Kidney capillary endothelial cell (primary cell): ENCODE measurements at regions not wholly inside any gene's neighbourhood (a gene's known extent, or its start where the extent isn't known, plus 50 kb on each side); places are given as distances from the start of the nearest gene placed in this dataset.
"Not testable (repeated sequence)": the region's sequence is repeated elsewhere in the genome, so short reads cannot be mapped to it uniquely, and the experiment has no call there.

Source experiments
- DNase-seq: peaks from one replicate; pipeline ENCODE4 v3.0.0-alpha.2; 2018; ENCODE audit warnings: low spot score

DNA sequence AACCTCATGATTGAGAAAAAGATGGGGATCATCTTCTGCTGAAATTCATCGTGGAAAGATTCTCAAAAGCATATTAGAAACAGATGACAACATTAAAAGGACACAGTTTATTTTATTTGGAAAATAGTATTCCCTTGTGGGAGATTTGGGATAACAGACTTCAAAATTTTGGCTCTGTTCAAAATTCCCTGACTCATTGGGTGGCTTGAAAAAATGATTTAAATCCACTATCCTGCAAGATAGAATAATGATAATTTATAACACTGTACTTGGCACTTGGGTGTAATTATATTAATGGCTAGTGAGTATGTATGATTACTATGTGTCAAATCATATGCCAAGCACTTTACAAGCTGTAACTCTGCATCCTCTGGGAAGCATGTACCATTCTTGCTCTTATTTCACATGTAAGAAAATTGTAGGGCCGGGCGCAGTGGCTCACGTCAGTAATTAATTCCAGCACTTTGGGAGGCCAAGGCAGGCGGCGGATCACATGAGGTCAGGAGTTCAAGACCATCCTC lies 128.8 kb downstream of the LMNTD1 start:
- DNase-seq = no peak

GRCh38 chr12:25423355-25424050 lies 129.6 kb downstream of the LMNTD1 start:
- no peak for DNase-seq

DNA sequence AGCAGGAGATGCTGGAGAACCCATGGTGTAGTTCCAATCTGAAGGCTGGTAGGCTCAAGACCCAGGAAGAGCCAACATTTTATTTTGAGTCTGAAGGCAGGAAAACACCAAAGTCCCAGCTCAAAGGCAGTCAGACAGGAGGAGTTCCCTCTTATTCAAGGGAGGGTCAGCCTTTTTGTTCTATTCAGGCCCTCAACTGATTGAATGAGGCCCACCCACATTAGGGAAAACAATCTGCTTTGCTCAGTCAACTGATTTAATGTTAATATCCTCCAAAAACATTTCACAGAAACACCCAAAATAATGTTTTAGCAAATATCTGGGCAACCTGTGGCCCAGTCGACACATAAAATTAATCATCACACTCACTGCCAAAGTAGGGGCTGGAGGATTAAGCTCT lies 130.8 kb downstream of the LMNTD1 start:
- no peak for DNase-seq

- DNase-seq = no peak
Measured at GRCh38 chr12:25421651-25422167, 131.4 kb downstream of the LMNTD1 start.

DNA sequence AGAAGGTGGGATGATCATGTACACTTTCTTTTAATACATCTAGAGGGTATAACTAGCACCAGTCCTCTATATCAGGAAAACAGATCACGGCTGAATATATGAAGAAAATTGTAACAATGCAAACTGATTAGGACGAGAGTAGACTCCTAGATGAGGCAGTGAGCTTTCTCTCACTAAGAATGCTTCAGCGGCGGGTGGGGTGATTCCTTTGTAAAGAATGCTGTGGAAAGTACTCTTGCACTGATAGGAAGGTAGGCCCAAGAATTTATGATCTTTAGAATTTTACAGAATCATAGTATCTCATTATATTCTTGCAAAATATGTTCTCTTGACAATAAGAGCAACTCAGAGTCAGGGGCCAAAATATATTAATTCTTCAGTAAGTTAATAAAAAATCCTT lies 133.0 kb downstream of the LMNTD1 start:
- no peak for DNase-seq

DNA sequence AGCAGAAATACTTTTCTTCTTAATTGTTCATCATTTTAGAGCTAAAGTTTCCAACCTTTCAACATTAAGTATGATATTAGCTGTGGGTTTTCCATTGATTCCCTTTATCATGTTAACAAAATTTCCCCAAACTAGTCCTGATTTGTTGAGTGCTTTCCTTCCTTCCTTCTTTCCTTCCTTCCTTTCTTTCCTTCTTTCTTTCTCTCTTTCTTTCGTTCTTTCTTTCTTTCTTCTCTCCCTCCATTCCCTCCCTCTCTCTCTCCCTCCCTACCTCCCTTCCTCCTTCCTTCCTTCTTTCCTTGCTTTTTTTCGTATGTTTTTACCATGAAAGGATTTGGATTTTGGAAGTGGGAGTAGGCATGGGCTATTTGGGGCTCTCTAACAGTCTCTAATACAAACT lies 133.5 kb downstream of the LMNTD1 start:
- no peak for DNase-seq

DNA sequence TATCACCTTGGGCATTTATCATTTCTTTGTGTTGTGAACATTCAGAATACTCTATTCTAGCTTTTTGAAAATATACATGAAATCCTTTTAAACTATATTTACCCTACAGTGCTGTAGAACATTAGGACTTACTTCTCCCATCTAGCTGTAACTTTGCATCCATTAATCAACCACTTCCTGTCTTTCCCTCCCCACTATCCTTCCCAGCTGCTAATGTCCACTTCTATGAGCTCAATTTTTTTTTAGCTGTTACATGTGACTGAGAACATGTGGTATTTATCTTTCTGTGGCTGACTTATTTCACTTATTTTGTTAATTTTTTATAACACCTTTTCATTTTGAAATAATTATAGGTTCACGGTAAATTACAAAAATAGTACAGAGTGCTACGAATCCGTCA lies 136.0 kb downstream of the LMNTD1 start:
- no peak for DNase-seq

GRCh38 chr12:25416516-25416915 lies 136.6 kb downstream of the LMNTD1 start:
- no peak for DNase-seq

DNA sequence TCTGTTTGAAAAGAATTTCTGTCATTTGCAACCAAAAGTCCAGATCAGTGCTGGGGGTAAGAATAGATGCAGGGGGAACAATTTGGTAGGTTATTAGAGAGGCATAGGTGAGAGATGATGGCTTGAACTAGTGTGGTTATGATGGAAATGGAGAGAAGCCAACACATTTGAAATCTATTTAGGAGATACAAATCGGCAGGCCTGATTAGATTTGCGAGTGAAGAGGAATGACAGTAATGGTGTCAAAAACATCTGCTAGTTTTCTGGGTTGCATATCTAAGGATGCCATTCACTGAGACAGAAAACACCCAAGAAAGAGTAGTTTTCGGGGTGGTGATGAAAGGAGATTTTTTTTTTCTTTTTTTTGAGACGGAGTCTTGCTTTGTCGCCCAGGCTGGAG lies 138.1 kb downstream of the LMNTD1 start:
- no peak for DNase-seq

DNA sequence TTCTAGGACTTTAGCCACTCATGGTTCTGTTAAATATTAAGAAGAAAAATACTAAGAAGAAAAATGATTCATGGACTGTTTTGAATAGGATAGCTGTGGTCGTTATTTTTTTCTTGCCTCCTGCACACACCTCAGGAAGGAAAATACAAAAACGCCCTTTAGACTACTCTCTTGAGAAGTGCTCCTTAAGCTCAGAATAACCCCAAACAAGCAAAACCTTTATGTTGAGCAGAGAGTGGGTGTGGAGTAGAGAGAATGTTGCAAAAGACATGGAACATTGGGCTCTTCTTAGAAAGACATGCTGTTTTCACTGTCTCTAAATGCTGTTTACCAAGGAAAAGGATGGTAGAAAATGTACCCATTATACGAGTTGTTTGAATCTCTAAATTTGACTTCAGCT lies 140.3 kb downstream of the LMNTD1 start:
- DNase-seq = no peak

DNA sequence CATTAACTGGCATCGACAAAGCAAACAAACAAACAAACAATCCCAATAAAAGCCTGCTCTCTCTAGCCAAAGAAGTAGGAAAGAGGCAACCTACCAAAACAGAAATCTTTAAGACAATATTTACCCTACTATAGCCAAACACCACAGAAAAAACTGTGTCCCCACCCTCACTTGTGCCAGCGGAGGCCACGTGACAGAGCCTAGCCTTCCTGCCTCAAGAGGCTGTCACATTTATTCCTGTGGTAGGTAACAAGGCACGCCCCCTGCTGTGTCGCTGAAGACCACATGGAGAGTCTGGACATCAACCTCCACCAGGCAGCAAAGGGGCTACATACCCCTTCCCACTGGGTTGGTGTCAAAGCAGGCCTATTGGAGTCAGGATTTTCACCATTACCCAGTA lies 148.1 kb downstream of the LMNTD1 start:
- DNase-seq = no peak

- DNase-seq = no peak
Measured at GRCh38 chr12:25401547-25402345, 151.0 kb upstream of the KRAS start.

- no peak for DNase-seq
Measured at GRCh38 chr12:25397001-25397400, 146.3 kb upstream of the KRAS start.

DNA sequence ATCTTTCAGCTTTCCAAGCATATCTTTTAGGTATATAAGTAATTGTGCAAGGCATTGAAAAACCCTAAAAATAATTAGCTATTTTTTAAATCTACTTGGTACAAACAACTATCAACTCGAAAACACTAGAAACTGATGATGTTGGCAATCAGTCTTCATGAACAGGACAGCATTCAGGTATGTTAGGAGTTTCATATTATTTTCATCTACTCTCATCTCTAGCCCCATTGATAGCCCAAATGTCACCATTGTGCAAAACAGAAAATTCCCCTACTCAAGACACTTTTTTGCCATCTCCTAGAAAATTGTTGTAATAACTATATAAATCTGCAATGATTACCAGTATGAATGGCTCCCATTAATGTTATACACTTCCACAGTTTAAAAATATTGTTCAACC lies 144.5 kb upstream of the KRAS start:
- DNase-seq = no peak

DNA sequence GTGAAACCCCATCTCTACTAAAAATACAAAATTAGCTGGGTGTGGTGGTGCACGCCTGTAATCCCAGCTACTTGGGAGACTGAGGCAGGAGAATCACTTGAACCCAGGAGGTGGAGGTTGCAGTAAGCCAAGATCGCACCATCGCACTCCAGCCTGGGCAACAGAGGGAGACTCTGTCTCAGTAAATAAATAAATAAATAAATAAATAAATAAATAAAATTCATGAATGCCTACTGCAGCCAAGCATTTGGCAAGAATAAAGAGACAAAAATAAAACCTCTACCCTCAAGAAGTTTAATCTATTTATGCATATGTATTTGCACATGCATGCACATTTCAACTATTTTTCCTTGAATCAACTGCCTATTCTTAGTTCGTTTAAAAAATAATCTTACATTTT lies 144.0 kb upstream of the KRAS start:
- not testable (repeated sequence) for DNase-seq

- no peak for DNase-seq
Measured at GRCh38 chr12:25394025-25394424, 143.3 kb upstream of the KRAS start.

DNA sequence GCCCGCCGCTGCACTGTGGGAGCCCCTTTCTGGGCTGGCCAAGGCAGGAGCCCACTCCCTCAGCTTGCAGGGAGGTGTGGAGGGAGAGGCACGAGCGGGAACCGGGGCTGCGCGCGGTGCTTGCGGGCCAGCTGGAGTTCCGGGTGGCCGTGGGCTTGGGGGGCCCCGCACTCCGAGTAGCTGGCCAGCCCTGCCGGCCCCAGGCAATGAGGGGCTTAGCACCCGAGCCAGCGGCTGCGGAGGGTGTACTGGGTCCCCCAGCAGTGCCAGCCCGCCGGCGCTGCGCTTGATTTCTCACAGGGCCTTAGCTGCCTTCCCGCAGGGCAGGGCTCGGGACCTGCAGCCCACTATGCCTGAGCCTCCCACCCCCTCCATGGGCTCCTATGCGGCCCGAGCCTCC lies 140.6 kb upstream of the KRAS start:
- not testable (repeated sequence) for DNase-seq

- DNase-seq = no peak
Measured at GRCh38 chr12:25388183-25388582, 137.5 kb upstream of the KRAS start.

DNA sequence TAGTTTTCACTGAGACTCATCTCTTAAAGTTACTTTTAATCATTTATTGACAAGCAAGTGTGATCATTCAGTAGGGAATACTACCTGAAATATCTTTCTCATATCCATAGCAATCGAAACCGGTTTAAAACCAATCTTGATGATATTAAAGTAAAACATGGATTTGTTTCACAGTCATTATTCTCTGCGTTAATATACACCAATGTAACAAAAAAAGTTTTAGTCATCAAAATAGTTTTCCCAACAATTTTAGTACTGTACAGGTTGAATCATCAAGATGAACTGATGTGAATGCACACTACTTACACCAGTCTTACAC lies 137.0 kb upstream of the KRAS start:
- DNase-seq = no peak

GRCh38 chr12:25386831-25387731 lies 136.4 kb upstream of the KRAS start:
- peak; percentile 83 for DNase-seq

- no peak for DNase-seq
Measured at GRCh38 chr12:25384893-25385248, 134.1 kb upstream of the KRAS start.
